ENCODE measurements at regions not wholly inside any gene's neighbourhood (a gene's known extent, or its start where the extent isn't known, plus 50 kb on each side); places are given as distances from the start of the nearest gene placed in this dataset.

- H3K27ac ChIP-seq = no peak overlapping the region
- H3K9me3 ChIP-seq = no peaks in the 10 kb centered on the region
- no peaks in the 10 kb centered on the region for H3K27me3 ChIP-seq
- H3K36me3 ChIP-seq = no peaks in the 10 kb centered on the region
- intact Hi-C loops (cut with DNase I) = loop anchor here (10.0 kb wide), 1 partner anchor 503 kb away; no protein-coding TSS in a partner anchor
- peaks cover 9 to 11% of the 10 kb centered on the region in 2 donors for H3K4me1 ChIP-seq
- H3K4me3 ChIP-seq = no peak overlapping the region
- no peak for TF ChIP-seq CTCF (IDR thresholded peaks at IDR 0.05)
- DNase-seq (ENCODE audit: low spot score in 2 of 2) = no peak
These were observed 75.7 kb downstream of the FAM43A start for GRCh38 chr3:194761384-194761783.

GRCh38 chr3:194766845-194767244 is 81.2 kb downstream of the FAM43A start:
- Histone ChIP-seq H3K4me3 (no peak overlapping the region), H3K27me3 (no peaks in the 10 kb centered on the region), H3K36me3 (no peaks in the 10 kb centered on the region), H3K9me3 (no peaks in the 10 kb centered on the region), H3K27ac (no peak overlapping the region), H3K4me1 (no peaks in the 10 kb centered on the region)
- intact Hi-C loops (cut with DNase I) = loop anchor here (5.0 to 10.0 kb wide), 3 partner anchors 340 to 675 kb away; partner anchors contain the start of gene ACAP2
- no peak for TF ChIP-seq CTCF (IDR thresholded peaks at IDR 0.05)
- no peak for DNase-seq (ENCODE audit: low spot score in 2 of 2)

- intact Hi-C loops (cut with DNase I) = loop anchor here (2.0 to 10.0 kb wide), 4 partner anchors 29 to 675 kb away; partner anchors contain the start of gene ACAP2
- Histone ChIP-seq H3K36me3 (no peaks in the 10 kb centered on the region), H3K27me3 (no peaks in the 10 kb centered on the region), H3K27ac (no peak overlapping the region), H3K4me1 (no peaks in the 10 kb centered on the region), H3K4me3 (no peak overlapping the region), H3K9me3 (no peaks in the 10 kb centered on the region)
- no peak for TF ChIP-seq CTCF (IDR thresholded peaks at IDR 0.05)
- DNase-seq (ENCODE audit: low spot score in 2 of 2) = no peak
These were observed 81.9 kb downstream of the FAM43A start for GRCh38 chr3:194767446-194768207.

- Histone ChIP-seq H3K4me3 (peak overlapping the region in 1 of 2 donors; percentile 62), H3K36me3 (no peaks in the 10 kb centered on the region), H3K4me1 (peaks cover 0 to 9% of the 10 kb centered on the region in 2 donors), H3K27me3 (no peaks in the 10 kb centered on the region), H3K27ac (no peak overlapping the region), H3K9me3 (no peaks in the 10 kb centered on the region)
- no peak for TF ChIP-seq CTCF (IDR thresholded peaks at IDR 0.05)
- no peak for DNase-seq (ENCODE audit: low spot score in 2 of 2)
- intact Hi-C loops (cut with DNase I) = loop anchor here (2.0 to 10.0 kb wide), 4 partner anchors 30 to 674 kb away; partner anchors contain the start of gene ACAP2
These were observed 82.9 kb downstream of the FAM43A start for GRCh38 chr3:194768586-194768985.

- Histone ChIP-seq H3K4me1 (peaks cover 0 to 9% of the 10 kb centered on the region in 2 donors), H3K9me3 (no peaks in the 10 kb centered on the region), H3K27me3 (no peaks in the 10 kb centered on the region), H3K36me3 (no peaks in the 10 kb centered on the region), H3K27ac (no peak overlapping the region), H3K4me3 (peak overlapping the region; percentile 36 to 62)
- intact Hi-C loops (cut with DNase I) = loop anchor here (1.0 to 10.0 kb wide), 5 partner anchors 30 to 673 kb away; partner anchors contain the start of genes ACAP2 and FAM43A
- TF ChIP-seq CTCF (IDR thresholded peaks at IDR 0.05) = no peak
- DNase-seq (ENCODE audit: low spot score in 2 of 2) = peak; percentile 85 to 95
These were observed 83.4 kb downstream of the FAM43A start for GRCh38 chr3:194769020-194769643.

All from ascending aorta (tissue), 2 donors.